Activated CD4-positive, CD25-positive, alpha-beta regulatory T cell (primary cell): ENCODE measurements at regions not wholly inside any gene's neighbourhood (a gene's known extent, or its start where the extent isn't known, plus 50 kb on each side); places are given as distances from the start of the nearest gene placed in this dataset.

Source experiments
- DNase-seq, 4 experiments: peaks; one replicate each; lab custom pipeline; 2025; lab: John Stamatoyannopoulos, UW

DNA sequence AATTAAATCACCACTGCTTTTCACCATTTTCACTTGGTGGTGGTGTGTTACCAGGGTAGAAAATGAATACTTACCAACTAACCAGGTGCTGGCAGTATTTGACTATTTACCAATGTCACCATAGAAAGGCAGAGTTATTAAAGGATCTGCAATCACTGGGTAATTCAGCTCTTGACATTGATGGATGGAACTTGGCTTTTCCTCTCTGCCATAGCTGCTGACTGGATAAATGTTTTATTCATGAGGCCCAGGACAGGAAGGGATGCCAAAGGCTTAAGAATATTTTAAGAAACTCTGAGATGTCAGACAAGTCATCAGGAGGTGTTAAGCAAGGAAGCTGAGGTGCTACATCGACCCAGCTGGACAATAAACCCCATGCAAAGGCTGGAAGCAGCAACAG is 495.5 kb upstream of the CFAP20DC start:
- DNase-seq = no peak

DNA sequence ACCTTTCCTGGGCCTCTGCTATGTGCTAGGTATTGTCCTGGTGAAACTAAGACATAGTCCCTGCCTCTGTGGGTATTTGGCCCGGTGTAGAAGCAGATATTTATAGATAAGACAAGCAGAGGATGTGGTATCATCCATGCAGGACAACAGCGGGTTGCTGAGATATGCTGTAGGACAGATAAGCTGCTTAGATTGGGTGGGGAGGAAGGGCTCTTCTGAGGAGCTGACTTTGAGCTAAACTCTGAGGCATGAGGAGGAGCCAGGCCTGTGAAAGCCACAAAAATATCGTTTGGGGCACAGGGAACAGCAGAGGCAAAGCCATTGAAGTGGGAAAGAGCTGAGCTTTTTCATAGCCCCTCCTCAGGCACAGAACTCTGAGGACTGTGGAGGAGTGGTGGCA is 492.5 kb upstream of the CFAP20DC start:
- no peak for DNase-seq

DNA sequence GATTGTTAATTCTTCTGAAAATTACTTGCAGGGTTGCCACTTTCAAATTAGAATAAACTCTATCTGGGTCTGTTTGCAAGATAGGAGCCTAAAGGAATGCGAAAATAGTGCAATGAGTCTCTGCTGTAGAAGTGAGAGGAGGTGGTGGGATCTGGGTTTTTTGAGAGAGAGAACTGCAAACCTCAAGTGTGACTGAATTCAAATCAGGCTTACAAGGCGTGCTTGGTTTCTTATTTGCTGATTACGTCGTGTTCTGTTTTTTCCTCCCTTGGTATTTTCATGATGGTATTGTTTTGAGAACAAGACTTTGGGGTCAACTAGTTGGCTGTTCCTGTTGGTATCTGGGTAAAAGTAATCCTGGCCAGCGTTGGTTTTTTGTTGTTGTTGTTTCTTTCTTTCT is 490.9 kb upstream of the CFAP20DC start:
- no peak for DNase-seq

DNA sequence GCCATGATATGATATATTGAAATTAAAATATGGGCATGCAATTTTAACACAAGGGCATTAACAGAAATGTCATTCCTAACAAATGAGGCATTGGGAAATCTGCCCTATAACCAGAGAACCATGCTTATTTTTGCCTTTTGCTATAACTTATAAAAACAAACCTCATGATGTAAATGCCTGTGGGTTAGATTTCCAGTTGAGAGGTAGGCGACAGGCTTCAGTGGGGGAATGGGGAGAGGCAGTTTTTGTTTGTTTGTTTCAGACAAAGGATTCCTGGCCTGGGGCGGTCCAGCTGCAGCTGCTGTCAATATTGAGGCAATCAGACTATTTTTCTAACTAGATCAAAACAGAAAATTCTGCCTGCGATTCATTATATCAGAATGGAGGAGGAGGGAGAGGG is 490.4 kb upstream of the CFAP20DC start:
- no peak for DNase-seq

DNA sequence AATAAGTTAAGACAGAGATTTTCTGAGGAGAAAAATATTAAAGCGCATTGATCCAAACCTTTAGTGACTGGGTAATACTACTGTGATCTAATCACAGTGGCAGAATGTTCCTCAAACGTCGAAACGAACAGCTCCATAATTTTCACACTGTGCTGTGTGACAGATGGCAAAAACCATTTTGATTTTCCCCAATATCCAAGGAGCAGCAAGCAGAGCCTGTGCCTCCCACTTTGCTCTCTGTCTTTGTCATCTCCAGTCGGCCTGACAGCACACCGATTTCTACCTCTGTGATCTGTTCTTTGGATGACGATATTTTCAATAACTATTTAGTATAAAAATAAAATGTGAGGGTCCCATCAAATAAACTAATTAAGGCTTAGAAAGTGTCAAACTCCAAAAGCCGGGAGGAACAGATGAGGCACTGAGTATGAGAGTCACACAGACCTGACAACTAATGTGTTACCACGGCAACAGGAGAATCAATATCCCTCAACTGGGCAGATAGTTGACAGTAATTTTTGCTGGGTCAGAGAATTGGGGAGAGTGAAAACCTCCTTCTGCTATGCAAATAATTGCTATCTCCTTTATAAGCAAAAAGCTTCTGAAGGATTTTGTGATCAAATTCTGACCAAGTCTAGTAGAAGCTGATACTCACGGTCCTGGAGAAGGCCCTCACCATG is 489.1 kb upstream of the CFAP20DC start:
- no peak for DNase-seq

DNA sequence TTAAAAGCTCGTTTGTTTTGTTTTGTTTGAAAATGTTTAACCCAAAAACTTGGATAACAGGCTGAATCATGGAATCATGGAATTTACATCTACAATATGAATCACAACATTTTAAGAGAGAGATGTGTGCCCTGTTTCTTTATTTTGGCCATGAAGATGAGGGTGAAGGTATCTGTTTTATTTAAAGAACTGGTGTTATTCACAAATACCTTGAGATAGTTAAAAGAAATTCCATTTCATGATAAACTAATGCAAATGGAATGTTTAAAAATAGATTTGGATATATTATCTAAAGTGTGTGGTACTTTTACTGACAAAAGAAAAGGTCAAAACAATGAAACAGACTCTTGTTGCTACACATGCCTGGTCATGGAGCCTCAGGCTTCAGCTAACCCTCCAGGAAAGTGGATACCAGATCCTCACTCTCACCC is 486.0 kb upstream of the CFAP20DC start:
- no peak for DNase-seq

DNA sequence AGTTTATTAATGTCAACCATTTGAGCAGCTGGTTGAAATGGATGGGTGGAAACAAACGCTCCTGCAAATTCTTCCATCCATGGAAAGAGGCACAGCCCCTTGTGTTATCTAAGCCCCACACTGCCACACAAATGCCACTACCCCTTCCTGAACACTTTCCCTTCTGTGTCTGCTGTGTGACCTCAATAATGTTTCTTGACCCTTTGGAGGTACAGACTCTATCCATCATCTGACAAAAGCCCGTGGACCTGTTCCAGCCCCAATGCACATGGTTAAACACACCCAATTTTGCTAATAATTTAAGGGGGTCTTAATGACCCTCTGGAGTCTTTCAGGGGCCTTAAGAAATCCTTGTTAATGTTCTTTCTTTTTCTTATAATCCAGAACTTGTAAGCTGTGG is 482.2 kb upstream of the CFAP20DC start:
- DNase-seq = no peak

- DNase-seq = no peak
These were observed 481.4 kb upstream of the CFAP20DC start for GRCh38 chr3:59531066-59531745.

GRCh38 chr3:59528251-59528650 is 478.4 kb upstream of the CFAP20DC start:
- DNase-seq = no peak

GRCh38 chr3:59527493-59527892 is 477.7 kb upstream of the CFAP20DC start:
- no peak for DNase-seq

- no peak for DNase-seq
These were observed 477.2 kb upstream of the CFAP20DC start for GRCh38 chr3:59526999-59527398.

- no peak for DNase-seq
These were observed 472.7 kb upstream of the CFAP20DC start for GRCh38 chr3:59522550-59522949.

DNA sequence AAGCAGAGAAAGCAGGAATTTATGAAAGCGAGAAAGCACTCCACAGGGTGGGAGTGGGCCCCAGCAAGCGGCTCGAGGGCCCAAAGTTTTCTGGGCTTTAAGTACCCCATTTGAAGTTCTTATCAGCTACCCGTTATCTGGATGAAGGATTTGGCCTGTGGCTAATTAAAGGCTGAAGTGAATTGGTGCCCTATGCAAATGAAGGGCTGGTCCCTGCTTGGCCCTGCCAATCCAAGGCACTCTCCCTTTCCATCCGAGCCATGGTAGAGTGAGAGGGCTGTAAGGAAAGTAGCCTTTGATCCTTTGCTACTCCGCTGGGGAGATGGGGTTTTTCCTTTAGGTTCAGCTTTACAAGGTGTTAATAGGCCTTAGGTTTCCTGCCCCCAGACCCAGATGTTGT is 469.3 kb upstream of the CFAP20DC start:
- DNase-seq = no peak

- DNase-seq = no peak
These were observed 468.6 kb upstream of the CFAP20DC start for GRCh38 chr3:59518283-59519055.

DNA sequence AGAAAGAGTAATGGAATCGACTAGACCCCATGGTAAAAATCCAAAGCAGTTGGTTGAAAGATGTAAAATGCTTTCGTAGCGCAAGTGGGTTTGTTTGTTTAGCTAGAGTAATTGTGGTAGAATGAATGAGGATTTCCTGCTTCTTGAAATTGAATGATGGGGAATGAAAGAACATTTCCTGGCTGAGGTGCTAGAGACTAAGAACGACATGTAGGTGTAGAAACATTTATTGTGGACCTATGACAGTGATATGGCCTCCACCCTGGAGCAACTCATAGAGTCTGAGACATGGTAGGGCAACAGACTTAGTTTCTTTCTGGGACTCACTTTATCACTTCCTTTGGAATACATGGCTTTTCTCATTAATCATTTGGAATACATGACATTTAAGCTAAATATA is 467.6 kb upstream of the CFAP20DC start:
- no peak for DNase-seq

- DNase-seq = no peak
These were observed 466.1 kb upstream of the CFAP20DC start for GRCh38 chr3:59515966-59516365.

- no peak for DNase-seq
These were observed 465.1 kb upstream of the CFAP20DC start for GRCh38 chr3:59514865-59515482.

- no peak for DNase-seq
These were observed 463.7 kb upstream of the CFAP20DC start for GRCh38 chr3:59513570-59513969.

DNA sequence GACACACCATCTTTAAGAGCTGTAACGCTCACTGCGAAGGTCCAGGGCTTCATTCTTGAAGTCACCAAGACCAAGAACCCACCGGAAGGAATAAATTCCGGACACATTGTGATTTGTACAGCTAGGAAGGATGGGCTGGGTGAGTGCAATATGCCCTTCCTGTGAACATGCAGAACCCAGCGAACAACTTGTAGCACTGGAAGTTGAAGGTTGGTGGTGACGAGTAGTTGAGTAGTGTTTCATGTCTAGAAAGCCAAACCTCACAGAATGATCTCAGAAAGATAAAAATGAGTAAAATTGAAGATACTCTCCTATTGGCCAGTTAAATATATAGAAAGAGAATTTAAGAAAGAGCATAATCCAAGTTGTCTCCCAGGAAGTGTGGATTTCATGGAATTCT is 462.2 kb upstream of the CFAP20DC start:
- DNase-seq = no peak

DNA sequence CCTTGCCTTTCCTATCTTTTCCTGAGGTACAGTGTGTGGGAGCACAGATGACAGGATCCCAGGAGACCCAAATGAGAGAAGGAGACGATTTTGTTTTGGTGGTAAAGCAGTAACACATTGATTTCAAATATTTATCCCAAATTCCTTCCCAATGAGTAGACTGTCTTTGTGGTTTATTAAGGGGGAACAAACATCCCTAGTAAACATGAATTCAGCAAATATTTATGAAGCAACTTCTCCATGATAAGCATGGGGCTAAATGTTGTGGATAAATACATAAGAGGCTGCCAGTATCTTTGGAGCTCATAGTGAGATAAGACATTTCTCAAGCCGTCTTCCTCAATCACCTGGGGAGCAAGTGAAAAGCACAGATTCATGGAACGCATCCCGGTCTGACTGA is 460.8 kb upstream of the CFAP20DC start:
- DNase-seq = no peak

DNA sequence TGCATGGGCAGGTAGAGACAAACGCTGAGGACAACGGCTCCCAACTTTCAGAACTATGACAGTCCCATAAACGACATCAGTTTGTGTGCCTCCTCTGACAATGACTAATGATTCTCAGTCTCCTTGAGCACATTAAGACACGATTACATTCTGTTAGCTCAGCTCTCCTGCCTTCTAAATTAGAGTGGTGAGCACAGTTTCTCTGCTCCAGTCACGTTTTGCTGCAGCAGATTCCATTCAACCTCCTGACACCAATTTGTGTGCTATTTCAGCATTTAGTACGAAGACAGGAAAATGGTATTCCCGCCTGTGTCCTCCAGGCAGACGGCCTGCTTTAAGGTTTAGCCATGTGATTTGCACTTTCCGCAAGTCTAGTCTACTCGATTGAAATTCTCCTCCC is 458.4 kb upstream of the CFAP20DC start:
- no peak for DNase-seq

DNA sequence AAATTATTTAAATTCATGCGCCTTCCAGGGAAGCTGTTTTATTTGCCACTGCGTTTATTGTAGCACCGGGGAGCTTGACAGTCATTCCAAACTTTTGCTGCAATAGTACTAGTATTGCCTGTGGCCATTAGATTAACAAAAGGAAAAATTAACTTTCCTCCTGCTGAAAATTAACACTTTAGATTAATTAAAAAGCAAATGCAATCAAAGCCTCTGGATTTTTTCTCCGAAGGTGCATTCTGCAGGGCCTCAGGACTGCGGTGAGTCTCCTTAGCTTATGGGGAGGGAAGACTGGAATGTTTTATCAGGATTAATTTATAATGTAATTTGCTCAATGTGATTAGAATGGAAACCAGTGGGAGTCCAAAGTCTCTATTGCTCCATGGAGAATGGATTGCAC is 456.4 kb upstream of the CFAP20DC start:
- no peak for DNase-seq

GRCh38 chr3:59503441-59503840 is 453.6 kb upstream of the CFAP20DC start:
- DNase-seq = no peak
